ES-I3 (cell line): ENCODE measurements at regions not wholly inside any gene's neighbourhood (a gene's known extent, or its start where the extent isn't known, plus 50 kb on each side); places are given as distances from the start of the nearest gene placed in this dataset.
"Not testable (repeated sequence)": the region's sequence is repeated elsewhere in the genome, so short reads cannot be mapped to it uniquely, and the experiment has no call there.

ENCODE experiments used
- H3K36me3 ChIP-seq: 2 replicates; pipeline ENCODE4 v1.6.1; 2013; ENCODE audit warnings: mild to moderate bottlenecking, low read length, control low read depth, moderate library complexity; ENCODE audit not compliant: insufficient read depth
- H3K4me1 ChIP-seq: 2 replicates; pipeline ENCODE4 v1.6.1; 2013; ENCODE audit warnings: mild to moderate bottlenecking, control low read depth, low read length; ENCODE audit not compliant: insufficient read depth
- H3K9ac ChIP-seq: 2 replicates; pipeline ENCODE4 v1.6.1; 2013; ENCODE audit warnings: low read depth, mild to moderate bottlenecking, low read length, moderate library complexity
- H3K9me3 ChIP-seq: 2 replicates; pipeline ENCODE4 v1.6.1; 2013; ENCODE audit warnings: mild to moderate bottlenecking, low read length, moderate library complexity; ENCODE audit not compliant: control insufficient read depth, insufficient read depth

GRCh38 chr2:242130682-242131081, 261.2 kb downstream of the RTP5 start:
- not testable (repeated sequence) for H3K9me3 ChIP-seq, H3K9ac ChIP-seq, H3K36me3 ChIP-seq, H3K4me1 ChIP-seq

GRCh38 chr2:242159921-242160320, 290.4 kb downstream of the RTP5 start:
- not testable (repeated sequence) for H3K36me3 ChIP-seq, H3K9me3 ChIP-seq, H3K4me1 ChIP-seq, H3K9ac ChIP-seq

GRCh38 chr2:242165115-242165514, 295.6 kb downstream of the RTP5 start:
- not testable (repeated sequence) for H3K4me1 ChIP-seq, H3K9ac ChIP-seq, H3K9me3 ChIP-seq, H3K36me3 ChIP-seq

- H3K9me3 ChIP-seq, H3K4me1 ChIP-seq, H3K9ac ChIP-seq: not testable (repeated sequence)
These were observed 301.8 kb downstream of the RTP5 start for GRCh38 chr2:242171290-242171689.

More at GRCh38 chr2:242171290-242171689, 301.8 kb downstream of the RTP5 start:
- not testable (repeated sequence) for H3K36me3 ChIP-seq
